ENCODE measurements at regions not wholly inside any gene's neighbourhood (a gene's known extent, or its start where the extent isn't known, plus 50 kb on each side); places are given as distances from the start of the nearest gene placed in this dataset.

DNA sequence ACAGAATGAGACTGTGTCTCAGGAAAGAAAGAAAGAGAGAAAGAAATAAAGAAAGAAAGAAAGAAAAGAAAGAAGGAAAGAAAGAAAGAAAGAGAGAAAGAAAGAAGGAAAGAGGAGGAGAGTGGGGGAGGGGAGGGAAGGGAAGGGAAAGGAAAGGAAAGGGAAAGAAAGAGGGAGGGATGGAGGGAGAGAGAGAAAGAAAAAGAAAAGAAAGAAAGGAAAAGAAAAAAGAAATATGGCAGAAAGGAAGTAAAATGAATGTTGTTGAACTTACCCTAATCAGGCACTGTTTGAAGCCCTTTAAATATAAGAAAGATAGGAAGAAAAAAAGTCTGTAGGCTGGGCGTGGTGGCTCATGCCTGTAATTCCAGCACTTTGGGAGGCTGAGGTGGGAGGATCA lies 276.1 kb downstream of the INSC start:
- no peak for DNase-seq
- Histone ChIP-seq H3K4me1 (no peaks in the 10 kb centered on the region), H3K27me3 (no peaks in the 10 kb centered on the region), H3K27ac (no peak overlapping the region), H3K9me3 (peaks cover 0 to 2% (median 0%) of the 10 kb centered on the region in 4 donors), H3K36me3 (no peaks in the 10 kb centered on the region), H3K4me3 (no peak overlapping the region)
- TF ChIP-seq POLR2A (IDR thresholded peaks at IDR 0.05): no peak
- TF ChIP-seq POLR2AphosphoS5 (IDR thresholded peaks at IDR 0.05): no peak
- TF ChIP-seq, protein P1, sequence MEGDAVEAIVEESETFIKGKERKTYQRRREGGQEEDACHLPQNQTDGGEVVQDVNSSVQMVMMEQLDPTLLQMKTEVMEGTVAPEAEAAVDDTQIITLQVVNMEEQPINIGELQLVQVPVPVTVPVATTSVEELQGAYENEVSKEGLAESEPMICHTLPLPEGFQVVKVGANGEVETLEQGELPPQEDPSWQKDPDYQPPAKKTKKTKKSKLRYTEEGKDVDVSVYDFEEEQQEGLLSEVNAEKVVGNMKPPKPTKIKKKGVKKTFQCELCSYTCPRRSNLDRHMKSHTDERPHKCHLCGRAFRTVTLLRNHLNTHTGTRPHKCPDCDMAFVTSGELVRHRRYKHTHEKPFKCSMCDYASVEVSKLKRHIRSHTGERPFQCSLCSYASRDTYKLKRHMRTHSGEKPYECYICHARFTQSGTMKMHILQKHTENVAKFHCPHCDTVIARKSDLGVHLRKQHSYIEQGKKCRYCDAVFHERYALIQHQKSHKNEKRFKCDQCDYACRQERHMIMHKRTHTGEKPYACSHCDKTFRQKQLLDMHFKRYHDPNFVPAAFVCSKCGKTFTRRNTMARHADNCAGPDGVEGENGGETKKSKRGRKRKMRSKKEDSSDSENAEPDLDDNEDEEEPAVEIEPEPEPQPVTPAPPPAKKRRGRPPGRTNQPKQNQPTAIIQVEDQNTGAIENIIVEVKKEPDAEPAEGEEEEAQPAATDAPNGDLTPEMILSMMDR (IDR thresholded peaks at IDR 0.05): no peak
- TF ChIP-seq EP300 (IDR thresholded peaks at IDR 0.05): no peak
- WGBS, 2 donors: 50 to 73% methylated on average over 1 of the region's 1 CpG
- intact Hi-C loops (cut with DNase I): no loop called here

DNA sequence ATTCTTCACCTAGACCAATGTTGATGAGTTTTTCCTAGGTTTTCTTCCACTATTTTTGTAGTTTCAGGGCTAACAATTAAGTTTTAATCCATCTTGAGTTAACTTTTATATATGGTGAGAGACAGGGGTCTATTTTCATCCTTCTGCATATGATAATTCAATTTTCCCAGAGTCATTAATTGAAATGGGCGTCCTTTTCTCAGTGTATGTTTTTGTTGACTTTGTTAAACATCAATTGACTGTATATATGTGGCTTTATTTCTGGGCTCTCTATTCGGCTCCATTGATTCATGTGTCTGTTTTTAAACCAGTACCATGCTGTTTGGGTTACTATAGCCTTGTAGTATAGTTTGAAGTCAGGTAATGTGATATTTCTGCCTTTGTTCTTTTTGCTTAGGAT lies 282.1 kb downstream of the INSC start:
- DNase-seq: no peak
- WGBS, 2 donors: 85 to 89% methylated on average over 2 of the region's 2 CpGs
- intact Hi-C loops (cut with DNase I): no loop called here
- H3K27ac ChIP-seq: no peak overlapping the region
- H3K36me3 ChIP-seq: no peaks in the 10 kb centered on the region
- TF ChIP-seq POLR2A (IDR thresholded peaks at IDR 0.05) (no peak), EP300 (IDR thresholded peaks at IDR 0.05) (no peak), POLR2AphosphoS5 (IDR thresholded peaks at IDR 0.05) (no peak)
- TF ChIP-seq, protein P1 (IDR thresholded peaks at IDR 0.05): no peak
- H3K4me3 ChIP-seq: no peak overlapping the region
- H3K9me3 ChIP-seq: peaks cover 0 to 5% (median 0%) of the 10 kb centered on the region in 4 donors
- no peaks in the 10 kb centered on the region for H3K4me1 ChIP-seq
- no peaks in the 10 kb centered on the region for H3K27me3 ChIP-seq

DNA sequence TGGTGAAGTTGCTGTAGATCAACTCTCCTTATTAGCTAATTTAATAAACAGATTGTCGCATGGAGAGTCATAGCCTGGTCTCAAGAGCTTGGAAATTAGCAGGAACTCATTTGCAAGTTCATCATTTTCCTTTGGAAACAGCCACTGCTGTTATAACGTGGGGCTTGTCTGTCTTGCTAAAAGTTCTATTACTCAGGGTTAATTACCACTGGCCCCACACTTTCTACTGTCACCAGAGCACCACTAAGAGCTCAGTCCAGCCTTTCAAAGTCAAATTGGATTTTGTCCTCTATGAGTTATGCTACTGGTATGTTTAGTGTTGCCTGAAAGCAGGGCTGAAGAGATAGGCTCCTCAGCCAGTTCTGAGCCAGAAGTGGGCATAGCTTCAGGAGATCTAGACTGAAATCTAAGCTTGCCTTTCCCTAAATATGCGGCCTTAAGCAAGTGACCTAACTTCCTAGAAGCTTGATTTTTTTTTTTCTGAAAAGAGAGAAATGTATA lies 292.2 kb downstream of the INSC start:
- Histone ChIP-seq H3K9me3 (peaks cover 0 to 3% (median 0%) of the 10 kb centered on the region in 4 donors), H3K27me3 (no peaks in the 10 kb centered on the region), H3K36me3 (no peaks in the 10 kb centered on the region), H3K4me1 (no peaks in the 10 kb centered on the region), H3K4me3 (no peak overlapping the region), H3K27ac (no peak overlapping the region)
- DNase-seq: no peak
- TF ChIP-seq POLR2A (IDR thresholded peaks at IDR 0.05): no peak
- no peak for TF ChIP-seq POLR2AphosphoS5 (IDR thresholded peaks at IDR 0.05)
- TF ChIP-seq, protein P1 (IDR thresholded peaks at IDR 0.05): no peak
- TF ChIP-seq EP300 (IDR thresholded peaks at IDR 0.05): no peak
- WGBS, 2 donors: 70 to 78% methylated on average over 3 of the region's 3 CpGs
- intact Hi-C loops (cut with DNase I): no loop called here

DNA sequence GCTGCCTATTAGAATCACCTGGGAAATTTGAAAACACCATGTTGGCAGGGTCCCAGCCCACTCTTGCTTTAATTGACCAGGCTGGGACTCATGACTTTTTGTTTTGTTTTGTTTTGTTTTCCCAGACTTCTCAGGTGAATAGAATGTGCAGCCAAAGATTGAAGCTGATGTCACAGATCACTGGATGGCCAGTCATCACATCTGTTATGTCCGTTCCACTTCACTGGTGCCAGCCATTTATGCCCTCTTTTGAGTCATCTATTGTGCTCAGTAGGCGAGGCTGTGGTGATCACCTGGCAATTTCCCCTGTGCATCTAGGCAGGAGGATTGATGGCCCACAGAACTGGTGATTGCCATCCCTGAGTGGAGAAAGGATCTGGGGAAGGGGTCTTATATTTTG lies 297.3 kb downstream of the INSC start:
- Histone ChIP-seq H3K4me1 (no peaks in the 10 kb centered on the region), H3K9me3 (no peaks in the 10 kb centered on the region)
- intact Hi-C loops (cut with DNase I): no loop called here

DNA sequence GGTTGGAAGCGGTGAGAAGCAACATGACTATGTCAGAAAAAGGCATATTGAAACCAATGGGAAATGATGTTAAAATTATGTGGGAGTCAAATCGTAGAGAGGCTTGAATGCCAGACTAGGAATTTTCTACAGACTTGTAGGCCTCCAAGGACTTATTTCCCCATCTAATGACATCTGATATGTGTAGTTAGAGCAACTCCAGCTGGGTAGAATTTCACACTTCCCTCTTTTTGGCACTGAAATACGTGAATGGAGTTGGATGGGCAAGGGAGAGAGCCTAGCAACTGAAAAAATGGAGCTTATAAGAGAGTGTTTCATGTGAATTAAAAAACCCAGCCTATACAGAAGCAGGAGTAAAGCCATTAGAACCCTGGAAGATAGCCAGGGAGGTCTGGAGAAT lies 304.2 kb downstream of the INSC start:
- Histone ChIP-seq H3K4me3 (no peak overlapping the region), H3K9me3 (no peaks in the 10 kb centered on the region), H3K36me3 (no peaks in the 10 kb centered on the region), H3K4me1 (no peaks in the 10 kb centered on the region), H3K27ac (no peak overlapping the region), H3K27me3 (no peaks in the 10 kb centered on the region)
- DNase-seq: no peak
- intact Hi-C loops (cut with DNase I): no loop called here
- 50 to 72% methylated on average over 3 of the region's 3 CpGs for WGBS, 2 donors
- no peak for TF ChIP-seq POLR2AphosphoS5 (IDR thresholded peaks at IDR 0.05)

More for the DNA sequence above, 297.3 kb downstream of the INSC start:
- no peak for DNase-seq
- Histone ChIP-seq H3K36me3 (no peaks in the 10 kb centered on the region), H3K27me3 (no peaks in the 10 kb centered on the region), H3K27ac (no peak overlapping the region), H3K4me3 (no peak overlapping the region)
- 77 to 88% methylated on average over 2 of the region's 2 CpGs for WGBS, 2 donors
- TF ChIP-seq POLR2AphosphoS5 (IDR thresholded peaks at IDR 0.05) (no peak), POLR2A (IDR thresholded peaks at IDR 0.05) (no peak)

DNA sequence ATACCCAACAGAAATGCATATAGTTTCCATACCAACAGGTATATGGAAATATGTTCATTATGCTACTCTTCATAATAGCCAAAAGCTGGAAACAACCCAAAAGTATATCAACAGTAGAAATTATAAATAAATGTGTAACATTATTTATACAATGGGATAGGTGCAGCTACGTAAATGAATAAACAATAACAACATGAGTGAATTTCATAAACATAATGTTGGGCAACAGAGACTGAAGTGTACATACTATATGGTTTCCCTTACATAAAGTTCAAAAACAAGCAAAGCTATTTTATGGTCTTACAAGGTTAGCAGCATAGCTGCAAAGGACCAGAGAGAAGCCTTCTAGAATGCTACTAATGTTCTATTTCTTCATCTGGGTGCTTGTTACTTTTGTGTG lies 305.0 kb downstream of the INSC start:
- no peaks in the 10 kb centered on the region for H3K4me1 ChIP-seq
- H3K27me3 ChIP-seq: no peaks in the 10 kb centered on the region
- WGBS, 2 donors: 71 to 73% methylated on average over 1 of the region's 1 CpG
- DNase-seq: no peak
- intact Hi-C loops (cut with DNase I): no loop called here
- no peak overlapping the region for H3K4me3 ChIP-seq
- no peak overlapping the region for H3K27ac ChIP-seq
- no peaks in the 10 kb centered on the region for H3K9me3 ChIP-seq
- no peaks in the 10 kb centered on the region for H3K36me3 ChIP-seq
- TF ChIP-seq POLR2AphosphoS5 (IDR thresholded peaks at IDR 0.05): no peak
- TF ChIP-seq POLR2A (IDR thresholded peaks at IDR 0.05): no peak
- TF ChIP-seq, protein P1 (IDR thresholded peaks at IDR 0.05): no peak
- TF ChIP-seq EP300 (IDR thresholded peaks at IDR 0.05): no peak
